ES-I3 (cell line): ENCODE measurements at regions not wholly inside any gene's neighbourhood (a gene's known extent, or its start where the extent isn't known, plus 50 kb on each side); places are given as distances from the start of the nearest gene placed in this dataset.
"Not testable (repeated sequence)": the region's sequence is repeated elsewhere in the genome, so short reads cannot be mapped to it uniquely, and the experiment has no call there.

ENCODE experiments used
- H3K36me3 ChIP-seq: 2 replicates; pipeline ENCODE4 v1.6.1; 2013; ENCODE audit warnings: mild to moderate bottlenecking, low read length, control low read depth, moderate library complexity; ENCODE audit not compliant: insufficient read depth
- H3K4me1 ChIP-seq: 2 replicates; pipeline ENCODE4 v1.6.1; 2013; ENCODE audit warnings: mild to moderate bottlenecking, control low read depth, low read length; ENCODE audit not compliant: insufficient read depth
- H3K9ac ChIP-seq: 2 replicates; pipeline ENCODE4 v1.6.1; 2013; ENCODE audit warnings: low read depth, mild to moderate bottlenecking, low read length, moderate library complexity
- H3K9me3 ChIP-seq: 2 replicates; pipeline ENCODE4 v1.6.1; 2013; ENCODE audit warnings: mild to moderate bottlenecking, low read length, moderate library complexity; ENCODE audit not compliant: control insufficient read depth, insufficient read depth

- H3K9me3 ChIP-seq, result no peaks in the 10 kb centered on the region
- no peaks in the 10 kb centered on the region for H3K4me1 ChIP-seq
- H3K36me3 ChIP-seq, result no peaks in the 10 kb centered on the region
- no peak overlapping the region for H3K9ac ChIP-seq
Measured at GRCh38 chr15:69570454-69570853, 117.8 kb downstream of the RPLP1 start.

- Histone ChIP-seq H3K9ac (no peak overlapping the region), H3K9me3 (no peaks in the 10 kb centered on the region), H3K4me1 (no peaks in the 10 kb centered on the region), H3K36me3 (no peaks in the 10 kb centered on the region)
Measured at GRCh38 chr15:69570997-69571396, 118.4 kb downstream of the RPLP1 start.

GRCh38 chr15:69573278-69573677 lies 120.7 kb downstream of the RPLP1 start:
- H3K9me3 ChIP-seq, H3K4me1 ChIP-seq, H3K36me3 ChIP-seq, H3K9ac ChIP-seq: not testable (repeated sequence)

DNA sequence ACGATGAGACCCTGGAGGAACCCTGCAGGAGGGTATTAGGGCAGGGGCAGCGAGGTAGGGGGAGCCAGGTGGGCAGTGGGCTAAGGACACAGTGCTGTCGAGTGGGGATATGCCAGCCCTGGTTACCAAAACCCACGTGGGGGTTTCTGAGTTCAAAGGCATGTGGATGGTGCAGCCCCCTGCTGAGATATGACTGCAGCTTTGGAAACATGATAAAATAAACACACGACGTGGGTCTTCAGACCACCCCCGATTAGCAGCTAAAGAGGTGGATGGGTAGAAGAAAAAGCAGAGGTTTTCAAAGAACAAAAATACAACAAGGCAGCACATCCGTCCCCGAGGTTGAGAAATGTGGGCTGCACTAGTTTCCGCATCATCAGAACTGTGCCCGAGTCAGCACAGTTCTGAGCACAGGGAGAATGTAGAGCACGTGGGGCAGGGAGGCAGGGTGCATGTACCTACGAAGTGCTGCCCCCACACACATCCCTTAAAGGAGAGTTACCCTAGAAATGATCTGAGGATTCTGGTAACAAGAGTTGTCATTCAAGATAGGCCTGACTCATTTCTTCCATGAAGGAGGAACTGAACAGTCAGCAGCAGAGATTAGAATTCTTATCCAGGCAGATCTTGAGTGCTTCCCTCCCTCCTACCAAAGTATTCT lies 121.3 kb downstream of the RPLP1 start:
- Histone ChIP-seq H3K9ac (no peak overlapping the region), H3K4me1 (no peaks in the 10 kb centered on the region; the same call in 1 of the 2 replicates), H3K36me3 (no peaks in the 10 kb centered on the region), H3K9me3 (no peaks in the 10 kb centered on the region)

DNA sequence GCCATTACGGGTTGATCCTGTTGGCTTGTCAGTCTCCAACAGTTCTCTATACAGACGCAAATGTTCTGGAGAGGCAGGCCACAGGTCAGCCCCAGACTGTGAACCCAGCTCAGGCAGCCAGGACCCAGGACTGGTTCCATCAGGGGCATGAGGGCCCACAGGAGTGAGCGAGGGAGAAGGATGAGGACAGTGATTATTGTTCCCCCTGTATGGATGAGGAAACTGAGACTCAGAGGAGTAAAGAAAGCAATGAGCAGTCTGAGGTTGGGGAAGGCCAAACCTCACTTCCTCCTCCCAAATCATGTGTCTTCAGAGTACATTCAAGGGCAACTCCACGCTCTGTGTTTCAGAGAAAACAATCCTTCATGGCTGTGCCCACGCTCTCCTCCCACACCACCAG lies 121.9 kb downstream of the RPLP1 start:
- H3K9ac ChIP-seq, result no peak overlapping the region
- no peaks in the 10 kb centered on the region for H3K9me3 ChIP-seq
- H3K4me1 ChIP-seq, result no peaks in the 10 kb centered on the region; the same call in none of the 2 replicates
- no peaks in the 10 kb centered on the region for H3K36me3 ChIP-seq

DNA sequence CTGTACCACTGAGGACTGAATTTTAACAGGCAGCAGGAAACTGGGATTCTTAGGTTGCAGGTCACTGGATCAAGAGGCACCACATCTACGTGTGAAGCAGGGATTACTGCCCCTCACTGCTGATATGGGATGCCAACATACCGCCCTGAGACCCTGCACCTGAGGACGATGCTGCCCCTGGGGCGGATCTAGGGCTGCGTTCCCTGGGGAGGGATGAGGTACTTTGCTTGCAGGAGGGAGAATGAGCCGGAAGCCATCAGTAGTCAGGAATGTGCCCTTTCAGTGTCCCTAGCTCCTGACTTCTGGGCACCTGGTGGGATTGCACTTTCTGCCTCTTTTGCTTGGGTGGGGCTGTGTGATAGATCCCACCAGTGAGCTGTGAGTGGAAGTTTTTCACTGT lies 122.8 kb downstream of the RPLP1 start:
- Histone ChIP-seq H3K9ac (no peak overlapping the region), H3K36me3 (no peaks in the 10 kb centered on the region), H3K4me1 (no peaks in the 10 kb centered on the region; the same call in none of the 2 replicates), H3K9me3 (no peaks in the 10 kb centered on the region)

- no peak overlapping the region for H3K9ac ChIP-seq
- H3K36me3 ChIP-seq, result no peaks in the 10 kb centered on the region
- H3K9me3 ChIP-seq, result no peaks in the 10 kb centered on the region
- no peaks in the 10 kb centered on the region; the same call in none of the 2 replicates for H3K4me1 ChIP-seq
Measured at GRCh38 chr15:69576035-69576526, 123.5 kb downstream of the RPLP1 start.

DNA sequence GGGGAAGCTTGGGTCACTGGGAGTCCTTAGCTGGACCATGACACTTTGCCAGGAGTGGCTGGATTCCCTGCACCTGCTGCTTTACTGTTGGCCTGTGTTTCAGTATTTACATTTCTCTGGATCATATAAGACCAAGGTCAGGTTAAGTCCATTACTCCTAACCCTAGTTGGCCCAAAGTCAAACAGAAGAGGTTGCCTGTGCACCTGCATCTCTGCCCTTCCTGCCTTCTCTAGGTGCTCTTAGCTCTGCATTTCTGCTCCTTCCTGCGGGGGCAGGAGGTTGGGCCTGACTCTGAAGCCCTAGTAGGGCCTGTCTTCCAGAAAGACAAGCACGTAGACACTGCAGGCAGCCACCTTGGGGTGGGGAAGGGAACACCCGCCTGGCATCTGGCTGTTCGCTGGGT lies 124.3 kb downstream of the RPLP1 start:
- H3K4me1 ChIP-seq, result no peaks in the 10 kb centered on the region; the same call in none of the 2 replicates
- H3K9ac ChIP-seq, result no peak overlapping the region
- H3K36me3 ChIP-seq, result no peaks in the 10 kb centered on the region
- no peaks in the 10 kb centered on the region for H3K9me3 ChIP-seq

DNA sequence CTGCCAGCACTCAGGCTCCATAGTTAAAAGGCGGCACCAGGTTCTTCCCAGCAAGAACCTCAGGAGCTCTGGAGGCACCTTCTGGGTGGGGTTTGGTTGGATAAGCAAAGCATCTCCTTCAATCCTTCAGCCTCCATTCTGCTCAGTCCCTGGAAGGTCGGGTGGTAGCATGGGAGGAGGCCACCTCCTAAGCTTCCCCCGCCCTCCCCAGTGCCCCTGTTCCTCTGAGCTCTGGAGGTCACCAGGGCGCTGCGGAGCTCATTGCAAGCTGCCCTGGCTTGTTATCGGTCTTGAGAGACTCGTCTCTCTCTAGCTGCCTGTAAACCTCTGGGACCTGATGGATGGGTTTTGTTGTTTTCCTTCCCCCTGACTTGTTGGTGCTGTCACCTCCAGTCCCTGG lies 124.8 kb downstream of the RPLP1 start:
- no peak overlapping the region for H3K9ac ChIP-seq
- no peaks in the 10 kb centered on the region for H3K9me3 ChIP-seq
- H3K4me1 ChIP-seq, result no peaks in the 10 kb centered on the region; the same call in none of the 2 replicates
- no peaks in the 10 kb centered on the region for H3K36me3 ChIP-seq

DNA sequence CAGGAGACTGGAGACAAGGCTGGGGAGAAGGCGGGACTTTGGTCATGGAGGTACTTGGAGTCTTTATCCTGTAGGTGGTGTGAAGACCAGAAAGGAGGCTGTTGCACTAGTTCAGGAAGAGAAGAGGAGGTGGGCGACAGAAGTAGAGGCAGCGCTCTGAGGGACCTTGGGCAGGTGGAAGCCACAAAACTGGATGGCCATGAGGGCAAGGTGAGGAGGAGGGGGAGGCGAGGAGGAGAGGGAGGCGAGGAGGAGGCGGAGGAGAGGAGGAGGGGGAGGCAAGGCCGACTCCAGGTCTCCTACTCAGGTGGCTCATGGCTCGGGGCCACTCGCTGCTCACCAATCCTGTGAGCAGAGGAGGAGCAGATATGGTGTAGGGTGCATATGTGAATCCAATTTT lies 125.6 kb downstream of the RPLP1 start:
- Histone ChIP-seq H3K9me3 (no peaks in the 10 kb centered on the region), H3K9ac (no peak overlapping the region), H3K4me1 (no peaks in the 10 kb centered on the region; the same call in none of the 2 replicates), H3K36me3 (no peaks in the 10 kb centered on the region)

GRCh38 chr15:69578787-69579583 lies 126.4 kb downstream of the RPLP1 start:
- Histone ChIP-seq H3K9ac (no peak overlapping the region), H3K4me1 (no peaks in the 10 kb centered on the region; the same call in none of the 2 replicates), H3K9me3 (no peaks in the 10 kb centered on the region), H3K36me3 (no peaks in the 10 kb centered on the region)

GRCh38 chr15:69579950-69580618 lies 127.5 kb downstream of the RPLP1 start:
- Histone ChIP-seq H3K4me1 (no peaks in the 10 kb centered on the region; the same call in none of the 2 replicates), H3K9ac (no peak overlapping the region), H3K9me3 (no peaks in the 10 kb centered on the region), H3K36me3 (no peaks in the 10 kb centered on the region)

DNA sequence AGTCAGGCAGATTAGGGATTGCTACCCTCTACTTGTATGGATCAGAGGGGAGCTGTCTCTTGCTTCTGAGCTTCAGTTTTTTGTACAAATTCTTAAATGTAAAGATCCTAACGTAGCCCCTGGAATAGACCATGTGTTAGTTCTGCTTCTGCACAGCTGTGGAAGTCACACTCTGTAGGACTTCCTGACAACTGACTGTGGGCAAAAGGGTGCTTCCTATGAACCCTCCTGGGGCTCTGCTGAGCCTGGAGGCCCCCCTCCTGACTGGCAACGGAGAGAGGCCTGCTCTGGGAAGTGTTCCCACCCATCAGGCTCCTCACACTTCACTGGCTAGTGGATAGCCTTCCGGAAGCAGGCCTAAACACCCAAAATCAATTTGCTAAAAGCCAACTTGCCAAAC lies 131.0 kb downstream of the RPLP1 start:
- Histone ChIP-seq H3K36me3 (no peaks in the 10 kb centered on the region), H3K9me3 (no peaks in the 10 kb centered on the region), H3K9ac (no peak overlapping the region), H3K4me1 (no peaks in the 10 kb centered on the region; the same call in none of the 2 replicates)

DNA sequence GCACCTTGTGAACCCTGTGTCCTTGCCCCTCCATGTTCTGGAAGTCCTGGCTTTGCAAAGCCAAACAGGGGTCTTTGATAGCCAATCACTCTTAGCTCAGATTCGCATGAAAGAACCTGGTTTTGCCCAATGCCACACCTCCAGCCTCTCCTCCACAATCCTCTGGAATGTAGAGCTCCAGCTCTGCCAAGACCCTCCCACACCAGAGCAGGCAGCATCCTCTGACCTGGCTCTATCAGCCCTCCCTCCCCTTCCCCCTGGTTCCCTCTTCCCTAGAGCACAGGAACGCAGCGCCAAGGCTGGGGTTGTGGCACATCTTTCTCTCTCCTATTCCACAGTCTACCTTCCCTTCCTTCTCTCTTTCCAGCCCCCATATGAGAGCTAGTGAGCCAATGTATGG lies 133.3 kb downstream of the RPLP1 start:
- Histone ChIP-seq H3K36me3 (no peaks in the 10 kb centered on the region), H3K4me1 (no peaks in the 10 kb centered on the region), H3K9ac (no peak overlapping the region), H3K9me3 (no peaks in the 10 kb centered on the region)
